HEK293 (cell line): ENCODE measurements at regions not wholly inside any gene's neighbourhood (a gene's known extent, or its start where the extent isn't known, plus 50 kb on each side); places are given as distances from the start of the nearest gene placed in this dataset.

Experiments used
- CTCF ChIA-PET: fragments of 350-600 bp; formaldehyde crosslinking; extraction: SDS; loops from one replicate; lab custom pipeline; 2021; ENCODE audit warnings: antibody characterized with exemption; lab: Yijun Ruan, JAX
- POLR2A ChIA-PET: fragments of 300-600 bp; formaldehyde crosslinking; extraction: SDS; loops from one replicate; lab custom pipeline; 2020; ENCODE audit warnings: antibody characterized with exemption, inconsistent platforms; lab: Yijun Ruan, JAX
- H3K27ac ChIP-seq: fragments of 200-500 bp; sonication (Bioruptor generic); 2 replicates; pipeline ENCODE4 v1.5.1; 2014; ENCODE audit warnings: low read depth, low read length, control low read depth, inconsistent platforms; ENCODE audit errors: extremely low read depth
- H3K36me3 ChIP-seq, 2 experiments: fragments of 200-500 bp in 1 of 2; sonication (Bioruptor generic) in 1 of 2; 1 replicate in 1 of 2; 2 replicates in 1 of 2; pipeline ENCODE4 v1.5.1; 2014 to 2017; ENCODE audit warnings: inconsistent platforms in 2 of 2, low read length in 2 of 2; ENCODE audit not compliant: control insufficient read depth in 2 of 2, insufficient read depth in 1 of 2
- H3K4me1 ChIP-seq: fragments of 200-500 bp; sonication (Bioruptor generic); 2 replicates; pipeline ENCODE4 v1.5.1; 2014; ENCODE audit warnings: mild to moderate bottlenecking, low read length, inconsistent platforms; ENCODE audit not compliant: control insufficient read depth, insufficient read depth
- H3K4me3 ChIP-seq: 2 replicates; pipeline ENCODE4 v1.5.1; 2011; ENCODE audit warnings: low read depth, mild to moderate bottlenecking, control low read depth, low read length, moderate library complexity
- H3K9me3 ChIP-seq: fragments of 200-500 bp; sonication (Bioruptor generic); 2 replicates; pipeline ENCODE4 v1.5.1; 2014; ENCODE audit warnings: low read depth, low read length, inconsistent platforms; ENCODE audit not compliant: control insufficient read depth, insufficient read depth
- BCL11B ChIP-seq: fragments of 450-650 bp; formaldehyde crosslinking; IDR thresholded peaks from 2 replicates; pipeline ENCODE4 v1.5.1; 2016; ENCODE audit warnings: low read depth, missing biosample characterization, missing genetic modification characterization
- ELK4 ChIP-seq: IDR thresholded peaks from 2 replicates; pipeline ENCODE4 v1.6.1; 2011; ENCODE audit warnings: mild to moderate bottlenecking, low read depth, low read length, borderline replicate concordance
- SP3 ChIP-seq: fragments of 450-650 bp; formaldehyde crosslinking; IDR thresholded peaks from 2 replicates; pipeline ENCODE4 v1.5.1; 2016; ENCODE audit warnings: missing biosample characterization, missing genetic modification characterization
- ZBTB11 ChIP-seq: fragments of 450-650 bp; formaldehyde crosslinking; conservative IDR thresholded peaks from 2 replicates; pipeline ENCODE4 v1.5.1; 2016; ENCODE audit warnings: low read depth, missing biosample characterization, missing genetic modification characterization
- ZBTB21 ChIP-seq: fragments of 450-650 bp; formaldehyde crosslinking; IDR thresholded peaks from 2 replicates; pipeline ENCODE4 v1.5.1; 2017; ENCODE audit warnings: missing biosample characterization, missing genetic modification characterization
- ZBTB48 ChIP-seq: fragments of 450-650 bp; formaldehyde crosslinking; IDR thresholded peaks from 2 replicates; pipeline ENCODE4 v1.5.1; 2016; ENCODE audit warnings: missing biosample characterization, missing genetic modification characterization
- ZBTB7A ChIP-seq: fragments of 450-650 bp; formaldehyde crosslinking; IDR thresholded peaks from 2 replicates; pipeline ENCODE4 v1.5.1; 2016; ENCODE audit warnings: low read depth, missing biosample characterization, missing genetic modification characterization
- ZNF157 ChIP-seq: fragments of 450-650 bp; formaldehyde crosslinking; IDR thresholded peaks from 2 replicates; pipeline ENCODE4 v1.5.1; 2016; ENCODE audit warnings: missing biosample characterization, missing genetic modification characterization
- ZNF23 ChIP-seq: fragments of 450-650 bp; formaldehyde crosslinking; IDR thresholded peaks from 2 replicates; pipeline ENCODE4 v1.5.1; 2016; ENCODE audit warnings: missing biosample characterization, missing genetic modification characterization, borderline replicate concordance
- ZNF433 ChIP-seq: fragments of 450-650 bp; formaldehyde crosslinking; IDR thresholded peaks from 2 replicates; pipeline ENCODE4 v1.5.1; 2016; ENCODE audit warnings: missing biosample characterization, missing genetic modification characterization, low read depth
- ZNF558 ChIP-seq: fragments of 450-650 bp; formaldehyde crosslinking; IDR thresholded peaks from 2 replicates; pipeline ENCODE4 v1.5.1; 2016; ENCODE audit warnings: missing biosample characterization, missing genetic modification characterization
- ZNF677 ChIP-seq: fragments of 450-650 bp; IDR thresholded peaks from 2 replicates; pipeline ENCODE4 v1.5.0; 2018; ENCODE audit warnings: missing biosample characterization, mild to moderate bottlenecking, missing genetic modification characterization, moderate library complexity
- ZNF792 ChIP-seq: fragments of 450-650 bp; formaldehyde crosslinking; IDR thresholded peaks from 2 replicates; pipeline ENCODE4 v1.5.1; 2016; ENCODE audit warnings: missing biosample characterization, missing genetic modification characterization
- TF ChIP-seq, protein P1 (sequence below): fragments of 450-650 bp; formaldehyde crosslinking; IDR thresholded peaks from 2 replicates; pipeline ENCODE4 v1.5.1; 2016; ENCODE audit warnings: missing biosample characterization, missing genetic modification characterization
- TF ChIP-seq, protein P2 (sequence below): fragments of 450-650 bp; formaldehyde crosslinking; optimal IDR thresholded peaks from 2 replicates; pipeline ENCODE3; 2016; ENCODE audit warnings: missing biosample characterization, mild to moderate bottlenecking, missing genetic modification characterization
- TF ChIP-seq, protein P3 (sequence below): fragments of 450-650 bp; formaldehyde crosslinking; IDR thresholded peaks from 2 replicates; pipeline ENCODE4 v1.5.1; 2017; ENCODE audit warnings: missing biosample characterization, missing genetic modification characterization

- CTCF ChIA-PET, result no interaction called here
- POLR2A ChIA-PET, result no interaction called here
- Histone ChIP-seq H3K4me1 (no peaks in the 10 kb centered on the region), H3K9me3 (no peaks in the 10 kb centered on the region), H3K27ac (no peak overlapping the region), H3K36me3 (no peaks in the 10 kb centered on the region), H3K4me3 (no peak overlapping the region)
- TF ChIP-seq, protein P1, sequence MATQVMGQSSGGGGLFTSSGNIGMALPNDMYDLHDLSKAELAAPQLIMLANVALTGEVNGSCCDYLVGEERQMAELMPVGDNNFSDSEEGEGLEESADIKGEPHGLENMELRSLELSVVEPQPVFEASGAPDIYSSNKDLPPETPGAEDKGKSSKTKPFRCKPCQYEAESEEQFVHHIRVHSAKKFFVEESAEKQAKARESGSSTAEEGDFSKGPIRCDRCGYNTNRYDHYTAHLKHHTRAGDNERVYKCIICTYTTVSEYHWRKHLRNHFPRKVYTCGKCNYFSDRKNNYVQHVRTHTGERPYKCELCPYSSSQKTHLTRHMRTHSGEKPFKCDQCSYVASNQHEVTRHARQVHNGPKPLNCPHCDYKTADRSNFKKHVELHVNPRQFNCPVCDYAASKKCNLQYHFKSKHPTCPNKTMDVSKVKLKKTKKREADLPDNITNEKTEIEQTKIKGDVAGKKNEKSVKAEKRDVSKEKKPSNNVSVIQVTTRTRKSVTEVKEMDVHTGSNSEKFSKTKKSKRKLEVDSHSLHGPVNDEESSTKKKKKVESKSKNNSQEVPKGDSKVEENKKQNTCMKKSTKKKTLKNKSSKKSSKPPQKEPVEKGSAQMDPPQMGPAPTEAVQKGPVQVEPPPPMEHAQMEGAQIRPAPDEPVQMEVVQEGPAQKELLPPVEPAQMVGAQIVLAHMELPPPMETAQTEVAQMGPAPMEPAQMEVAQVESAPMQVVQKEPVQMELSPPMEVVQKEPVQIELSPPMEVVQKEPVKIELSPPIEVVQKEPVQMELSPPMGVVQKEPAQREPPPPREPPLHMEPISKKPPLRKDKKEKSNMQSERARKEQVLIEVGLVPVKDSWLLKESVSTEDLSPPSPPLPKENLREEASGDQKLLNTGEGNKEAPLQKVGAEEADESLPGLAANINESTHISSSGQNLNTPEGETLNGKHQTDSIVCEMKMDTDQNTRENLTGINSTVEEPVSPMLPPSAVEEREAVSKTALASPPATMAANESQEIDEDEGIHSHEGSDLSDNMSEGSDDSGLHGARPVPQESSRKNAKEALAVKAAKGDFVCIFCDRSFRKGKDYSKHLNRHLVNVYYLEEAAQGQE (tag by site-specific recombination), result no peak
- no peak for TF ChIP-seq BCL11B
- no peak for TF ChIP-seq ZBTB7A (tag by site-specific recombination)
Measured at GRCh38 chr6:139744891-139745290, 370.4 kb upstream of the CITED2 start.

DNA sequence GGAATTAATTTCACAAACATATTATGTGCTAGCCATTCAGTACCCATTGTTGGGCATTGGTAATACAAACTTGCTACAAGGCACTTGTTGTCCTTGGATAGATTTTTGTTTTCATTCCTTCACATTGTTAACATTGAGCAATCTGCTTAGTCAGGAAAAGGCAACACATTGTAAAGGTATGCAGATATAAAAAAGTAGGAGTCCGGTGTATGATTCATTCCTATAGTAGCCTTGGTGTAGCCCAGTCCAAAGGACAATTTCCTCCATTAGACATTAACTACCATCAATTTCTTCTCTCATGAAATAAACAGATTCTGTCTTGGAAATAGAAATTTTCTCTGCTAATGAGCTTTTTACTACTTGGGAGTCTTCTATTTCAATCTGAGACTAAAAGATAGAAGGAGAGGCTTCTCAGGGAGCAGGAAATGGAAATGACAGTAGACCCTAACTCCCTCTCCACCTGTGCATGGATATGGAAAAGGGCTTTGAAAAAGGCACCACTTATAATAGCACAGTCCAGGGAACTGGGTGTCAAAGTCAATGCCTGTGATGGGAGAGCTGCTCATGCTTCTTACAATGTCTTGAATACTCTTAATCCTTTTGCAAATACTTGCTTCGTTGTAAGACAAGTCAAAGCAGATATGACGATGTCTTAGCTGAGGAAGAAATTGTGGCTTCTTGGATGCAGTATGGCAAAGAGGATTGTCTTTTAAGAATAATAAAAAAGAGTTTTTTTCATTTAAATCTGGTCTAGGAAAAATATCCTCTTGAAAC is 369.4 kb upstream of the CITED2 start:
- ChIA-PET POLR2A (no interaction called here), CTCF (interaction anchor here (0.6 to 1.1 kb wide), 2 partner anchors 151 to 155 kb away, joined by 3 read pairs; no protein-coding TSS in a partner anchor)
- H3K4me3 ChIP-seq, result no peak overlapping the region
- TF ChIP-seq, protein P2, sequence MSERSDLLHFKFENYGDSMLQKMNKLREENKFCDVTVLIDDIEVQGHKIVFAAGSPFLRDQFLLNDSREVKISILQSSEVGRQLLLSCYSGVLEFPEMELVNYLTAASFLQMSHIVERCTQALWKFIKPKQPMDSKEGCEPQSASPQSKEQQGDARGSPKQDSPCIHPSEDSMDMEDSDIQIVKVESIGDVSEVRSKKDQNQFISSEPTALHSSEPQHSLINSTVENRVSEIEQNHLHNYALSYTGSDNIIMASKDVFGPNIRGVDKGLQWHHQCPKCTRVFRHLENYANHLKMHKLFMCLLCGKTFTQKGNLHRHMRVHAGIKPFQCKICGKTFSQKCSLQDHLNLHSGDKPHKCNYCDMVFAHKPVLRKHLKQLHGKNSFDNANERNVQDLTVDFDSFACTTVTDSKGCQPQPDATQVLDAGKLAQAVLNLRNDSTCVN (tag by site-specific recombination), result no peak
- TF ChIP-seq ZNF23 (tag by site-specific recombination) (no peak), ZNF792 (tag by site-specific recombination) (no peak), ZNF558 (no peak), SP3 (tag by site-specific recombination) (no peak), ZBTB21 (tag by site-specific recombination) (no peak), ZBTB48 (tag by site-specific recombination) (no peak)
- TF ChIP-seq, protein P3, sequence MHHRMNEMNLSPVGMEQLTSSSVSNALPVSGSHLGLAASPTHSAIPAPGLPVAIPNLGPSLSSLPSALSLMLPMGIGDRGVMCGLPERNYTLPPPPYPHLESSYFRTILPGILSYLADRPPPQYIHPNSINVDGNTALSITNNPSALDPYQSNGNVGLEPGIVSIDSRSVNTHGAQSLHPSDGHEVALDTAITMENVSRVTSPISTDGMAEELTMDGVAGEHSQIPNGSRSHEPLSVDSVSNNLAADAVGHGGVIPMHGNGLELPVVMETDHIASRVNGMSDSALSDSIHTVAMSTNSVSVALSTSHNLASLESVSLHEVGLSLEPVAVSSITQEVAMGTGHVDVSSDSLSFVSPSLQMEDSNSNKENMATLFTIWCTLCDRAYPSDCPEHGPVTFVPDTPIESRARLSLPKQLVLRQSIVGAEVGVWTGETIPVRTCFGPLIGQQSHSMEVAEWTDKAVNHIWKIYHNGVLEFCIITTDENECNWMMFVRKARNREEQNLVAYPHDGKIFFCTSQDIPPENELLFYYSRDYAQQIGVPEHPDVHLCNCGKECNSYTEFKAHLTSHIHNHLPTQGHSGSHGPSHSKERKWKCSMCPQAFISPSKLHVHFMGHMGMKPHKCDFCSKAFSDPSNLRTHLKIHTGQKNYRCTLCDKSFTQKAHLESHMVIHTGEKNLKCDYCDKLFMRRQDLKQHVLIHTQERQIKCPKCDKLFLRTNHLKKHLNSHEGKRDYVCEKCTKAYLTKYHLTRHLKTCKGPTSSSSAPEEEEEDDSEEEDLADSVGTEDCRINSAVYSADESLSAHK (tag by site-specific recombination), result no peak
- H3K36me3 ChIP-seq, result no peaks in the 10 kb centered on the region
- no peaks in the 10 kb centered on the region for H3K4me1 ChIP-seq
- no peak overlapping the region for H3K27ac ChIP-seq
- H3K9me3 ChIP-seq, result no peaks in the 10 kb centered on the region

GRCh38 chr6:139742671-139743070 is 368.2 kb upstream of the CITED2 start:
- ChIA-PET CTCF (interaction anchor here (0.8 to 1.1 kb wide), 4 partner anchors 11 to 378 kb away, joined by 3 read pairs; no protein-coding TSS in a partner anchor), POLR2A (no interaction called here)
- Histone ChIP-seq H3K4me1 (no peaks in the 10 kb centered on the region), H3K9me3 (no peaks in the 10 kb centered on the region), H3K36me3 (no peaks in the 10 kb centered on the region), H3K4me3 (no peak overlapping the region), H3K27ac (no peak overlapping the region)
- TF ChIP-seq ZNF433 (tag by site-specific recombination) (no peak), ELK4 (no peak), ZNF677 (tag by site-specific recombination) (no peak), ZBTB11 (tag by site-specific recombination) (no peak), ZNF157 (tag by site-specific recombination) (no peak)
